Type B pancreatic cell (in vitro differentiated cells): ENCODE measurements at regions not wholly inside any gene's neighbourhood (a gene's known extent, or its start where the extent isn't known, plus 50 kb on each side); places are given as distances from the start of the nearest gene placed in this dataset.

Experiments
- DNase-seq: peaks from one replicate; pipeline ENCODE4 v3.0.0; 2021; ENCODE audit warnings: mixed read lengths; ENCODE audit not compliant: unreplicated experiment; ENCODE audit errors: extremely low spot score
- H3K27ac Mint-ChIP-seq: 2 replicates; pipeline ENCODE4 v1.8.0; 2021; ENCODE audit warnings: mild to moderate bottlenecking, mixed read lengths
- H3K27me3 Mint-ChIP-seq: 2 replicates; pipeline ENCODE4 v1.8.0; 2021; ENCODE audit warnings: mixed read lengths
- H3K36me3 Mint-ChIP-seq: 2 replicates; pipeline ENCODE4 v1.8.0; 2021; ENCODE audit warnings: mixed read lengths
- H3K4me1 Mint-ChIP-seq: one replicate; pipeline ENCODE4 v1.8.0; 2021; ENCODE audit warnings: mixed read lengths; ENCODE audit not compliant: unreplicated experiment
- H3K4me3 Mint-ChIP-seq: 2 replicates; pipeline ENCODE4 v1.8.0; 2021; ENCODE audit warnings: mild to moderate bottlenecking, mixed read lengths
- H3K9me3 Mint-ChIP-seq: 2 replicates; pipeline ENCODE4 v1.8.0; 2021; ENCODE audit warnings: mixed read lengths
- CTCF ChIP-seq: fragments of 200-600 bp; sonication (generic); conservative IDR thresholded peaks from 2 replicates; pipeline ENCODE4 v1.5.0; 2021; ENCODE audit warnings: antibody characterized with exemption, mild to moderate bottlenecking

GRCh38 chr3:167115331-167115934 lies 264.7 kb downstream of the ZBBX start:
- no peak for TF ChIP-seq CTCF
- no peaks in the 10 kb centered on the region for H3K4me1 Mint-ChIP-seq
- H3K27ac Mint-ChIP-seq = no peak overlapping the region
- no peak for DNase-seq
- no peaks in the 10 kb centered on the region for H3K9me3 Mint-ChIP-seq
- H3K36me3 Mint-ChIP-seq = no peaks in the 10 kb centered on the region
- no peak overlapping the region for H3K4me3 Mint-ChIP-seq
- no peaks in the 10 kb centered on the region for H3K27me3 Mint-ChIP-seq

- no peaks in the 10 kb centered on the region for H3K4me1 Mint-ChIP-seq
- DNase-seq = no peak
- no peaks in the 10 kb centered on the region for H3K36me3 Mint-ChIP-seq
- no peak overlapping the region for H3K27ac Mint-ChIP-seq
- no peak for TF ChIP-seq CTCF
- no peaks in the 10 kb centered on the region for H3K9me3 Mint-ChIP-seq
- H3K4me3 Mint-ChIP-seq = no peak overlapping the region
- H3K27me3 Mint-ChIP-seq = no peaks in the 10 kb centered on the region
Measured at GRCh38 chr3:167114619-167115018, 265.5 kb downstream of the ZBBX start.

- TF ChIP-seq CTCF = no peak
- no peaks in the 10 kb centered on the region for H3K4me1 Mint-ChIP-seq
- H3K4me3 Mint-ChIP-seq = no peak overlapping the region
- no peaks in the 10 kb centered on the region for H3K9me3 Mint-ChIP-seq
- no peaks in the 10 kb centered on the region for H3K36me3 Mint-ChIP-seq
- no peak for DNase-seq
- no peaks in the 10 kb centered on the region for H3K27me3 Mint-ChIP-seq
- H3K27ac Mint-ChIP-seq = no peak overlapping the region
Measured at GRCh38 chr3:167113035-167113830, 266.9 kb downstream of the ZBBX start.

GRCh38 chr3:167110901-167111300 lies 269.2 kb downstream of the ZBBX start:
- H3K27me3 Mint-ChIP-seq = no peaks in the 10 kb centered on the region
- H3K4me3 Mint-ChIP-seq = no peak overlapping the region
- no peaks in the 10 kb centered on the region for H3K9me3 Mint-ChIP-seq
- no peaks in the 10 kb centered on the region for H3K4me1 Mint-ChIP-seq
- H3K36me3 Mint-ChIP-seq = no peaks in the 10 kb centered on the region
- DNase-seq = no peak
- TF ChIP-seq CTCF = no peak
- H3K27ac Mint-ChIP-seq = no peak overlapping the region

GRCh38 chr3:167109746-167110145 lies 270.4 kb downstream of the ZBBX start:
- Mint-ChIP-seq H3K9me3 (no peaks in the 10 kb centered on the region), H3K27me3 (no peaks in the 10 kb centered on the region), H3K4me1 (no peaks in the 10 kb centered on the region), H3K36me3 (no peaks in the 10 kb centered on the region), H3K27ac (no peak overlapping the region), H3K4me3 (no peak overlapping the region)
- DNase-seq = no peak
- TF ChIP-seq CTCF = no peak
